ENCODE measurements at regions not wholly inside any gene's neighbourhood (a gene's known extent, or its start where the extent isn't known, plus 50 kb on each side); places are given as distances from the start of the nearest gene placed in this dataset.

GRCh38 chr18:46411191-46411828, 245.7 kb downstream of the LOXHD1 start:
- Histone ChIP-seq H3K27ac (no peak overlapping the region), H3K4me3 (no peak overlapping the region), H3K36me3 (no peaks in the 10 kb centered on the region), H3K4me1 (ENCODE audit: control insufficient read depth in 1 of 2, low read depth in 2 of 2) (peaks cover 11 to 45% of the 10 kb centered on the region in 2 donors), H3K9me3 (no peaks in the 10 kb centered on the region), H3K27me3 (replicated peaks; ENCODE audit: insufficient read depth) (no peaks in the 10 kb centered on the region)
- ATAC-seq (ENCODE audit: insufficient number of reproducible peaks, low FRiP score, low read depth) (no peak), DNase-seq (ENCODE audit: low spot score) (no peak)
- no peak for TF ChIP-seq CTCF (IDR thresholded peaks at IDR 0.05)

GRCh38 chr18:46411867-46412690, 244.9 kb downstream of the LOXHD1 start:
- no peaks in the 10 kb centered on the region for H3K27me3 ChIP-seq (replicated peaks; ENCODE audit: insufficient read depth)
- no peak for TF ChIP-seq CTCF (IDR thresholded peaks at IDR 0.05)
- ATAC-seq (ENCODE audit: insufficient number of reproducible peaks, low FRiP score, low read depth) (no peak), DNase-seq (ENCODE audit: low spot score) (no peak)
- no peaks in the 10 kb centered on the region for H3K9me3 ChIP-seq
- H3K4me1 ChIP-seq (ENCODE audit: control insufficient read depth in 1 of 2, low read depth in 2 of 2) = peaks cover 8 to 37% of the 10 kb centered on the region in 2 donors
- no peak overlapping the region for H3K4me3 ChIP-seq
- no peaks in the 10 kb centered on the region for H3K36me3 ChIP-seq
- H3K27ac ChIP-seq = peak overlapping the region in 1 of 2 donors; percentile 44

- Histone ChIP-seq H3K36me3 (no peaks in the 10 kb centered on the region), H3K9me3 (no peaks in the 10 kb centered on the region), H3K27ac (no peak overlapping the region), H3K4me1 (ENCODE audit: control insufficient read depth in 1 of 2, low read depth in 2 of 2) (peaks cover 7 to 29% of the 10 kb centered on the region in 2 donors), H3K4me3 (no peak overlapping the region), H3K27me3 (replicated peaks; ENCODE audit: insufficient read depth) (no peaks in the 10 kb centered on the region)
- no peak for ATAC-seq (ENCODE audit: insufficient number of reproducible peaks, low FRiP score, low read depth)
- TF ChIP-seq CTCF (IDR thresholded peaks at IDR 0.05) = no peak
- DNase-seq (ENCODE audit: low spot score) = no peak
Observed at GRCh38 chr18:46412916-46413315, 244.1 kb downstream of the LOXHD1 start.

- Histone ChIP-seq H3K4me1 (ENCODE audit: control insufficient read depth in 1 of 2, low read depth in 2 of 2) (peaks cover 7 to 26% of the 10 kb centered on the region in 2 donors), H3K9me3 (no peaks in the 10 kb centered on the region)
Observed at GRCh38 chr18:46413684-46414083, 243.3 kb downstream of the LOXHD1 start.

More at GRCh38 chr18:46413684-46414083, 243.3 kb downstream of the LOXHD1 start:
- H3K27me3 ChIP-seq (replicated peaks; ENCODE audit: insufficient read depth) = no peaks in the 10 kb centered on the region
- no peaks in the 10 kb centered on the region for H3K36me3 ChIP-seq
- no peak overlapping the region for H3K27ac ChIP-seq
- ATAC-seq (ENCODE audit: insufficient number of reproducible peaks, low FRiP score, low read depth) = no peak
- no peak for TF ChIP-seq CTCF (IDR thresholded peaks at IDR 0.05)
- H3K4me3 ChIP-seq = no peak overlapping the region
- no peak for DNase-seq (ENCODE audit: low spot score)
